ENCODE measurements at regions not wholly inside any gene's neighbourhood (a gene's known extent, or its start where the extent isn't known, plus 50 kb on each side); places are given as distances from the start of the nearest gene placed in this dataset.

GRCh38 chr5:96091874-96092273 lies 130.2 kb upstream of the ELL2 start:
- no peak for ATAC-seq

- no peak for ATAC-seq
These were observed 128.6 kb upstream of the ELL2 start for GRCh38 chr5:96090215-96090614.

GRCh38 chr5:96088706-96089498 lies 127.3 kb upstream of the ELL2 start:
- ATAC-seq = no peak

- no peak for ATAC-seq
These were observed 126.3 kb upstream of the ELL2 start for GRCh38 chr5:96087939-96088338.

GRCh38 chr5:96084874-96085506 lies 123.3 kb upstream of the ELL2 start:
- no peak for ATAC-seq

- peak; percentile 17 to 25 for ATAC-seq
These were observed 121.8 kb upstream of the ELL2 start for GRCh38 chr5:96083361-96083881.

GRCh38 chr5:96081276-96081858 lies 119.7 kb upstream of the ELL2 start:
- ATAC-seq = no peak

GRCh38 chr5:96080557-96080956 lies 118.9 kb upstream of the ELL2 start:
- no peak for ATAC-seq

GRCh38 chr5:96079962-96080361 lies 118.3 kb upstream of the ELL2 start:
- ATAC-seq = no peak

- ATAC-seq = peak; percentile 82
These were observed 117.4 kb upstream of the ELL2 start for GRCh38 chr5:96079075-96079474.

GRCh38 chr5:96076451-96076850 lies 114.8 kb upstream of the ELL2 start:
- ATAC-seq = no peak

- no peak for ATAC-seq
These were observed 114.1 kb upstream of the ELL2 start for GRCh38 chr5:96075579-96076289.

- ATAC-seq = no peak
These were observed 113.2 kb upstream of the ELL2 start for GRCh38 chr5:96074870-96075269.

- no peak for ATAC-seq
These were observed 112.8 kb upstream of the ELL2 start for GRCh38 chr5:96074460-96074859.

- ATAC-seq = no peak
These were observed 111.1 kb upstream of the ELL2 start for GRCh38 chr5:96072791-96073165.

GRCh38 chr5:96072138-96072790 lies 110.6 kb upstream of the ELL2 start:
- no peak for ATAC-seq

- no peak for ATAC-seq
These were observed 109.1 kb upstream of the ELL2 start for GRCh38 chr5:96070622-96071225.

- ATAC-seq = peak in 1 of 2 donors; percentile 37
These were observed 106.4 kb upstream of the ELL2 start for GRCh38 chr5:96067894-96068614.

- ATAC-seq = no peak
These were observed 105.6 kb upstream of the ELL2 start for GRCh38 chr5:96067251-96067650.

- no peak for ATAC-seq
These were observed 104.7 kb upstream of the ELL2 start for GRCh38 chr5:96066386-96066719.

GRCh38 chr5:96065685-96066385 lies 104.2 kb upstream of the ELL2 start:
- peak; percentile 12 to 46 for ATAC-seq

Measured in activated CD4-positive, CD25-positive, alpha-beta regulatory T cell treated with anti-CD3 and anti-CD28 coated beads, Interleukin-2, amount 50 U/mL, for 24 hours (primary cell).